ENCODE measurements at regions not wholly inside any gene's neighbourhood (a gene's known extent, or its start where the extent isn't known, plus 50 kb on each side); places are given as distances from the start of the nearest gene placed in this dataset.

DNA sequence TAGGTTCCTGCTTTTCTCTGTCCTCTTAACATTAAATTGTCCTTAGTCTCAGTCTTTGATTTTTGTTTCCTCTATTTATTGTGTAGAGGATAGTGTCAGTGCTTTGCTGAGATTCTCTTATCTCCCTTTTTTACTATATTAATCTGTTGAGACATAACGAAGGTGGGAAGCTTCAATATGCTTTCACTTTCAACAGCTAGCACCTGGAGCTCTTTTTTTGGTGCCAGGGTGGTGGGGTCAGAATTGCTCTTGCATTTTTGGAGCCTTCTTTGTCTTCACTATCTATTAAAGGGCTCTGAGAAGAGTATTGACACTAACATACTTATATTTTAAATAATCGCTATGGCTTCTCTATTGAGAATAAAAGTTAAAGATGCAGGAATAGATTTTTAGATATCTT lies 97.1 kb upstream of the EPHA7 start:
- Histone ChIP-seq H4K20me1 (ENCODE audit: control insufficient read depth, extremely low read depth, insufficient read depth, low read length) (no peaks in the 10 kb centered on the region), H3K79me2 (ENCODE audit: control insufficient read depth, insufficient read depth, low read length) (no peaks in the 10 kb centered on the region), H3K27me3 (ENCODE audit: control insufficient read depth, insufficient read depth, low read length) (no peaks in the 10 kb centered on the region), H3K9me3 (ENCODE audit: control insufficient read depth, insufficient read depth, low read depth, low read length) (no peaks in the 10 kb centered on the region), H3K36me3 (ENCODE audit: control insufficient read depth, insufficient read depth, low read length) (no peaks in the 10 kb centered on the region), H2AFZ (ENCODE audit: low read length) (no peak overlapping the region), H3K27ac (ENCODE audit: insufficient read depth, low read length) (no peak overlapping the region), H3K4me1 (ENCODE audit: control insufficient read depth, extremely low read depth, insufficient read depth, low read length) (no peaks in the 10 kb centered on the region), H3K9ac (ENCODE audit: insufficient read depth, low read length) (no peak overlapping the region), H3K4me2 (ENCODE audit: extremely low read depth, insufficient read depth, low read length) (no peak overlapping the region), H3K4me3 (replicated peaks in 1 of 4; ENCODE audit: control extremely low read depth in 1 of 4, insufficient read depth in 1 of 4, low read depth in 3 of 4, low read length in 4 of 4) (no peak overlapping the region)
- DNase-seq (ENCODE audit: low read depth in 2 of 2), result no peak
- TF ChIP-seq, protein P1, sequence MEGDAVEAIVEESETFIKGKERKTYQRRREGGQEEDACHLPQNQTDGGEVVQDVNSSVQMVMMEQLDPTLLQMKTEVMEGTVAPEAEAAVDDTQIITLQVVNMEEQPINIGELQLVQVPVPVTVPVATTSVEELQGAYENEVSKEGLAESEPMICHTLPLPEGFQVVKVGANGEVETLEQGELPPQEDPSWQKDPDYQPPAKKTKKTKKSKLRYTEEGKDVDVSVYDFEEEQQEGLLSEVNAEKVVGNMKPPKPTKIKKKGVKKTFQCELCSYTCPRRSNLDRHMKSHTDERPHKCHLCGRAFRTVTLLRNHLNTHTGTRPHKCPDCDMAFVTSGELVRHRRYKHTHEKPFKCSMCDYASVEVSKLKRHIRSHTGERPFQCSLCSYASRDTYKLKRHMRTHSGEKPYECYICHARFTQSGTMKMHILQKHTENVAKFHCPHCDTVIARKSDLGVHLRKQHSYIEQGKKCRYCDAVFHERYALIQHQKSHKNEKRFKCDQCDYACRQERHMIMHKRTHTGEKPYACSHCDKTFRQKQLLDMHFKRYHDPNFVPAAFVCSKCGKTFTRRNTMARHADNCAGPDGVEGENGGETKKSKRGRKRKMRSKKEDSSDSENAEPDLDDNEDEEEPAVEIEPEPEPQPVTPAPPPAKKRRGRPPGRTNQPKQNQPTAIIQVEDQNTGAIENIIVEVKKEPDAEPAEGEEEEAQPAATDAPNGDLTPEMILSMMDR (conservative IDR thresholded peaks at IDR 0.05 in 1 of 2, IDR thresholded peaks at IDR 0.05 in 1 of 2; ENCODE audit: low read depth in 1 of 2, low read length in 2 of 2), result no peak
- no peak for TF ChIP-seq EZH2 (IDR thresholded peaks at IDR 0.05; ENCODE audit: low read length, missing control alignments)

DNA sequence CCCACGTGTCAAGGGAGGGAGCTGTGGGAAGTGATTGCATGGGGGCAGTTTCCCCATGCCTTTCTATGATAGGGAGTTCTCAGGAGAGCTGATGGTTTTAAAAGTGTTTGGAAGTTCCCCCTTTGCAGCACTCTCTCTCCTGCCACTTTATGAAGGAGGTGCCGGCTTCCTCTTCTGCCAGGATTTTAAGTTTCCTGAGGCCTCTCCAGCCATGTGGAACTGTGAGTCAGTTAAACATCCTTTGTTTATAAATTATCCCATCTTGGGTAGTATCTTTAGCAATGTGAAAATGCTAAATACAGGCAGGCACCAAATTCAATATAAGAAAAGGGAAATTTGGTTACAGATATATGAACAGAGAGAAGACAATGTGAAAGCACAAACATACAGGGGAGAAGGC lies 96.4 kb upstream of the EPHA7 start:
- no peak overlapping the region for H2AFZ ChIP-seq (ENCODE audit: low read length)
- no peaks in the 10 kb centered on the region for H3K36me3 ChIP-seq (ENCODE audit: control insufficient read depth, insufficient read depth, low read length)
- TF ChIP-seq EZH2 (IDR thresholded peaks at IDR 0.05; ENCODE audit: low read length, missing control alignments), result no peak
- TF ChIP-seq, protein P1 (conservative IDR thresholded peaks at IDR 0.05 in 1 of 2, IDR thresholded peaks at IDR 0.05 in 1 of 2; ENCODE audit: low read depth in 1 of 2, low read length in 2 of 2), result no peak
- H3K27ac ChIP-seq (ENCODE audit: insufficient read depth, low read length), result no peak overlapping the region
- no peak overlapping the region for H3K9ac ChIP-seq (ENCODE audit: insufficient read depth, low read length)
- no peak overlapping the region for H3K4me2 ChIP-seq (ENCODE audit: extremely low read depth, insufficient read depth, low read length)
- no peaks in the 10 kb centered on the region for H3K27me3 ChIP-seq (ENCODE audit: control insufficient read depth, insufficient read depth, low read length)
- no peak overlapping the region for H3K4me3 ChIP-seq (replicated peaks in 1 of 4; ENCODE audit: control extremely low read depth in 1 of 4, insufficient read depth in 1 of 4, low read depth in 3 of 4, low read length in 4 of 4)
- DNase-seq (ENCODE audit: low read depth in 2 of 2), result no peak
- H3K79me2 ChIP-seq (ENCODE audit: control insufficient read depth, insufficient read depth, low read length), result no peaks in the 10 kb centered on the region
- H3K4me1 ChIP-seq (ENCODE audit: control insufficient read depth, extremely low read depth, insufficient read depth, low read length), result no peaks in the 10 kb centered on the region
- H4K20me1 ChIP-seq (ENCODE audit: control insufficient read depth, extremely low read depth, insufficient read depth, low read length), result no peaks in the 10 kb centered on the region
- no peaks in the 10 kb centered on the region for H3K9me3 ChIP-seq (ENCODE audit: control insufficient read depth, insufficient read depth, low read depth, low read length)

DNA sequence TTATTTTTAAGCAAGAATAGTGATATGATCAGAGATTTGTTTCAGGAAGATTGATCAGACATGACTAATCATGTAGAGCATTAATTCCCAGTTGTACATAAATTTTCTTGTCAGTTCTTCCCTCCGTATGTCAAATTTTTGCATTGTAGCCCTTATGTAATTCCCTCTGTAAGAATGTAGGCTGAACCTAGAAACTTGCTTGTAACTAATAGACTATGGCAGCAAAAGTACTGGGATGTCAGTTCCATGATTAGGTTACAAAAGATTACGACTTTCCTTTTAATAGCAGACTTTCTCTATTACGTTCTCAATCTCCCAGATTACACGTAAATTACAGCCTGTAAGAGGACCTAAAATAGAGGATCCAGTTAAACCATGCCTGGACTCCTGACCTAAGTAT lies 79.4 kb upstream of the EPHA7 start:
- DNase-seq (ENCODE audit: low read depth in 2 of 2), result no peak
- no peak overlapping the region for H3K27ac ChIP-seq (ENCODE audit: insufficient read depth, low read length)
- no peaks in the 10 kb centered on the region for H3K27me3 ChIP-seq (ENCODE audit: control insufficient read depth, insufficient read depth, low read length)
- H3K4me3 ChIP-seq (replicated peaks in 1 of 4; ENCODE audit: control extremely low read depth in 1 of 4, insufficient read depth in 1 of 4, low read depth in 3 of 4, low read length in 4 of 4), result no peak overlapping the region
- H3K4me2 ChIP-seq (ENCODE audit: extremely low read depth, insufficient read depth, low read length), result no peak overlapping the region
- H4K20me1 ChIP-seq (ENCODE audit: control insufficient read depth, extremely low read depth, insufficient read depth, low read length), result no peaks in the 10 kb centered on the region
- no peaks in the 10 kb centered on the region for H3K9me3 ChIP-seq (ENCODE audit: control insufficient read depth, insufficient read depth, low read depth, low read length)
- no peak overlapping the region for H2AFZ ChIP-seq (ENCODE audit: low read length)
- no peak for TF ChIP-seq EZH2 (IDR thresholded peaks at IDR 0.05; ENCODE audit: low read length, missing control alignments)
- TF ChIP-seq, protein P1 (conservative IDR thresholded peaks at IDR 0.05 in 1 of 2, IDR thresholded peaks at IDR 0.05 in 1 of 2; ENCODE audit: low read depth in 1 of 2, low read length in 2 of 2), result no peak
- H3K36me3 ChIP-seq (ENCODE audit: control insufficient read depth, insufficient read depth, low read length), result no peaks in the 10 kb centered on the region
- H3K4me1 ChIP-seq (ENCODE audit: control insufficient read depth, extremely low read depth, insufficient read depth, low read length), result no peaks in the 10 kb centered on the region
- no peaks in the 10 kb centered on the region for H3K79me2 ChIP-seq (ENCODE audit: control insufficient read depth, insufficient read depth, low read length)
- no peak overlapping the region for H3K9ac ChIP-seq (ENCODE audit: insufficient read depth, low read length)
